Ovary (tissue), 7 donors: ENCODE measurements at regions not wholly inside any gene's neighbourhood (a gene's known extent, or its start where the extent isn't known, plus 50 kb on each side); places are given as distances from the start of the nearest gene placed in this dataset.

Experiments used
- DNase-seq, 5 donors: peaks; one replicate each; pipeline ENCODE4 v3.0.0-alpha.2; 2019 to 2020
- H3K27ac ChIP-seq, 2 donors: fragments of 200-600 bp; one replicate each; pipeline versions ENCODE4 v1.5.1 to v1.8.0; 2019 to 2022
- H3K27me3 ChIP-seq: fragments of 200-600 bp; one replicate; pipeline ENCODE4 v1.8.0; 2022
- H3K36me3 ChIP-seq: fragments of 200-600 bp; sonication (generic); one replicate; pipeline ENCODE4 v1.5.1; 2019
- H3K4me1 ChIP-seq: one replicate; pipeline ENCODE4 v1.8.1; 2013; ENCODE audit warnings: mild to moderate bottlenecking, moderate library complexity; ENCODE audit not compliant: insufficient read depth
- H3K4me3 ChIP-seq: fragments of 200-600 bp; sonication (generic); one replicate; pipeline ENCODE4 v1.5.1; 2017
- H3K9me3 ChIP-seq, 2 donors: fragments of 200-600 bp in 1 of 2; sonication (generic) in 1 of 2; one replicate each; pipeline versions ENCODE4 v1.5.1 to v1.8.1; 2013 to 2019; ENCODE audit warnings: mild to moderate bottlenecking in 1 of 2, moderate library complexity in 1 of 2
- CTCF ChIP-seq, 3 donors: fragments of 450-650 bp in 2 of 3; fragments of 200-600 bp in 1 of 3; IDR thresholded peaks; one replicate each; pipeline versions ENCODE4 v1.5.1 to v1.8.0; 2016 to 2022; ENCODE audit warnings: antibody characterized with exemption in 3 of 3, mild to moderate bottlenecking in 1 of 3
- EP300 ChIP-seq: sonication (generic); formaldehyde crosslinking; IDR thresholded peaks from one replicate; pipeline ENCODE4 v1.6.1; 2017; ENCODE audit warnings: antibody characterized with exemption
- POLR2A ChIP-seq: fragments of 450-650 bp; IDR thresholded peaks from one replicate; pipeline ENCODE4 v1.6.1; 2017; ENCODE audit warnings: antibody characterized with exemption, mild to moderate bottlenecking, moderate library complexity
- WGBS, 3 donors: extraction: QIAGEN DNeasy Blood & Tissue Kit in 1 of 3; methylation state at CpG; one replicate each; pipeline versions ENCODE4 v1.1.5 to v1.1.7; 2013 to 2017; 5-methylcytosine and 5-hydroxymethylcytosine counted together
- intact Hi-C, 4 donors: fragments of 100-400 bp; cut with DNase I; formaldehyde crosslinking; loops; one replicate each; pipeline versions ENCODE4 v1.11.0 to v1.15.1; 2022 to 2023
- donor health status: DM: no; HTN: no; CAD: no; lungs with moderate emphysema.
- donor health status: DM: no; HTN: no; CAD: no.
- donor health status: Bipolar disorder and iron deficiency.
- donor health status: DM: no; HTN: no; CAD: no.
- donor health status: DM: yes; HTN: yes; CAD: no.

- intact Hi-C loops: no loop called here
- whole genome bisulfite sequencing, 3 donors: 75 to 81% (median 77%) methylated on average over 8 of the region's 8 CpGs
- H3K4me3 ChIP-seq: no peak overlapping the region
Measured at GRCh38 chr2:6665093-6666045, 200.3 kb downstream of the CMPK2 start.

GRCh38 chr2:6667326-6667725 lies 198.4 kb downstream of the CMPK2 start:
- WGBS, 3 donors: 44 to 65% (median 51%) methylated on average over 4 of the region's 4 CpGs
- Histone ChIP-seq H3K4me3 (no peak overlapping the region), H3K9me3 (no peaks in the 10 kb centered on the region), H3K27ac (no peak overlapping the region), H3K36me3 (no peaks in the 10 kb centered on the region), H3K4me1 (no peaks in the 10 kb centered on the region), H3K27me3 (no peaks in the 10 kb centered on the region)
- intact Hi-C loops: no loop called here
- no peak for DNase-seq
- TF ChIP-seq EP300 (no peak), CTCF (IDR thresholded peaks at IDR 0.05) (no peak), POLR2A (no peak)

More at GRCh38 chr2:6665093-6666045, 200.3 kb downstream of the CMPK2 start:
- no peak for TF ChIP-seq EP300
- no peak for TF ChIP-seq POLR2A
- TF ChIP-seq CTCF (IDR thresholded peaks at IDR 0.05): no peak
- H3K9me3 ChIP-seq: no peaks in the 10 kb centered on the region
- no peaks in the 10 kb centered on the region for H3K4me1 ChIP-seq
- no peak overlapping the region for H3K27ac ChIP-seq
- H3K27me3 ChIP-seq: no peaks in the 10 kb centered on the region
- H3K36me3 ChIP-seq: no peaks in the 10 kb centered on the region
- DNase-seq: no peak

- no peak overlapping the region for H3K4me3 ChIP-seq
- H3K4me1 ChIP-seq: no peaks in the 10 kb centered on the region
- no peaks in the 10 kb centered on the region for H3K27me3 ChIP-seq
- DNase-seq: no peak
- H3K36me3 ChIP-seq: no peaks in the 10 kb centered on the region
- no peak overlapping the region for H3K27ac ChIP-seq
- no peaks in the 10 kb centered on the region for H3K9me3 ChIP-seq
- 44 to 51% (median 49%) methylated on average over 1 of the region's 1 CpG for WGBS, 3 donors
- TF ChIP-seq POLR2A: no peak
- TF ChIP-seq EP300: no peak
- TF ChIP-seq CTCF (IDR thresholded peaks at IDR 0.05): no peak
- intact Hi-C loops: no loop called here
Measured at GRCh38 chr2:6671913-6672312, 193.8 kb downstream of the CMPK2 start.

- H3K27ac ChIP-seq: no peak overlapping the region
- no peak for DNase-seq
- TF ChIP-seq POLR2A (no peak), CTCF (IDR thresholded peaks at IDR 0.05) (no peak), EP300 (no peak)
- H3K4me3 ChIP-seq: no peak overlapping the region
- no peaks in the 10 kb centered on the region for H3K27me3 ChIP-seq
- H3K9me3 ChIP-seq: no peaks in the 10 kb centered on the region
- intact Hi-C loops: no loop called here
- H3K36me3 ChIP-seq: no peaks in the 10 kb centered on the region
- WGBS, 3 donors: 57 to 73% (median 61%) methylated on average over 3 of the region's 3 CpGs
- H3K4me1 ChIP-seq: no peaks in the 10 kb centered on the region
Measured at GRCh38 chr2:6674381-6674780, 191.3 kb downstream of the CMPK2 start.
